ENCODE measurements at regions not wholly inside any gene's neighbourhood (a gene's known extent, or its start where the extent isn't known, plus 50 kb on each side); places are given as distances from the start of the nearest gene placed in this dataset.

DNA sequence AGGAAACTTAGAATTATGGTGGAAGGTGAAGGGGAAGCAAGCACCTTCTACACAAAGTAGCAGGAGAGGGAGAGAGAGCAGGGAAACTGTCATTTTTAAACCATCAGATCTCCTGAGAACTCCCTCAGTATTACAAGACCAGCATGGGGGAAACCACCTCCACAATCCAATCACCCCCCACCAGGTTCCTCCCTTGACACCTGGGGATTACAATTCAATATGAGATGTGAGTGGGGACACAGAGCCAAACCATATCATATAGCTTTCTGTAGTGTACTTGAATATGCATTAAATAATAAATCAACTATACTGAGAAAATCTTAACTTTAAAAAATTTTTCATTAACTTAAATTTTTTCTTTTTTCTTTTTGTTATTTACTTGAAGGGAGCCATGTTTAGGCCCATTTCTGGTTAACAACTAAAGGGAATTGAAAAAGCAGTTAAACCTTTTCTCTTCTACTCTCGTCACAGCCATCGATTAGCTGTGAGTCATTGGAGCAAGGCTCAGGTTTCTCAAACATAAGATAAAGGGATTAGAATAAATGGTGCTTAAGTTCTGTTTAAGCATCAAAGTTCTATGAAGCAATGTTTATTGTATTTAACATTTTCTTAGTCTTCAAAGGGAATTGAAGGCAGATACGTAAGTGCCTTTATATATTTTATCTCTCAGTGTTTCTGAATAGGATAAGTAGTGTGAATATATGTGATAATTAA, 72.2 kb upstream of the DPT start (continued):
- TF ChIP-seq, protein P1, sequence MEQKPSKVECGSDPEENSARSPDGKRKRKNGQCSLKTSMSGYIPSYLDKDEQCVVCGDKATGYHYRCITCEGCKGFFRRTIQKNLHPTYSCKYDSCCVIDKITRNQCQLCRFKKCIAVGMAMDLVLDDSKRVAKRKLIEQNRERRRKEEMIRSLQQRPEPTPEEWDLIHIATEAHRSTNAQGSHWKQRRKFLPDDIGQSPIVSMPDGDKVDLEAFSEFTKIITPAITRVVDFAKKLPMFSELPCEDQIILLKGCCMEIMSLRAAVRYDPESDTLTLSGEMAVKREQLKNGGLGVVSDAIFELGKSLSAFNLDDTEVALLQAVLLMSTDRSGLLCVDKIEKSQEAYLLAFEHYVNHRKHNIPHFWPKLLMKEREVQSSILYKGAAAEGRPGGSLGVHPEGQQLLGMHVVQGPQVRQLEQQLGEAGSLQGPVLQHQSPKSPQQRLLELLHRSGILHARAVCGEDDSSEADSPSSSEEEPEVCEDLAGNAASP (CRISPR knock-in tag; IDR thresholded peaks at IDR 0.05; ENCODE audit: borderline replicate concordance), result peak; percentile 43; the same call in 1 of the 2 replicates
- no peak for TF ChIP-seq GTF3A (CRISPR knock-in tag; conservative IDR thresholded peaks at IDR 0.05)
- TF ChIP-seq, protein P2, sequence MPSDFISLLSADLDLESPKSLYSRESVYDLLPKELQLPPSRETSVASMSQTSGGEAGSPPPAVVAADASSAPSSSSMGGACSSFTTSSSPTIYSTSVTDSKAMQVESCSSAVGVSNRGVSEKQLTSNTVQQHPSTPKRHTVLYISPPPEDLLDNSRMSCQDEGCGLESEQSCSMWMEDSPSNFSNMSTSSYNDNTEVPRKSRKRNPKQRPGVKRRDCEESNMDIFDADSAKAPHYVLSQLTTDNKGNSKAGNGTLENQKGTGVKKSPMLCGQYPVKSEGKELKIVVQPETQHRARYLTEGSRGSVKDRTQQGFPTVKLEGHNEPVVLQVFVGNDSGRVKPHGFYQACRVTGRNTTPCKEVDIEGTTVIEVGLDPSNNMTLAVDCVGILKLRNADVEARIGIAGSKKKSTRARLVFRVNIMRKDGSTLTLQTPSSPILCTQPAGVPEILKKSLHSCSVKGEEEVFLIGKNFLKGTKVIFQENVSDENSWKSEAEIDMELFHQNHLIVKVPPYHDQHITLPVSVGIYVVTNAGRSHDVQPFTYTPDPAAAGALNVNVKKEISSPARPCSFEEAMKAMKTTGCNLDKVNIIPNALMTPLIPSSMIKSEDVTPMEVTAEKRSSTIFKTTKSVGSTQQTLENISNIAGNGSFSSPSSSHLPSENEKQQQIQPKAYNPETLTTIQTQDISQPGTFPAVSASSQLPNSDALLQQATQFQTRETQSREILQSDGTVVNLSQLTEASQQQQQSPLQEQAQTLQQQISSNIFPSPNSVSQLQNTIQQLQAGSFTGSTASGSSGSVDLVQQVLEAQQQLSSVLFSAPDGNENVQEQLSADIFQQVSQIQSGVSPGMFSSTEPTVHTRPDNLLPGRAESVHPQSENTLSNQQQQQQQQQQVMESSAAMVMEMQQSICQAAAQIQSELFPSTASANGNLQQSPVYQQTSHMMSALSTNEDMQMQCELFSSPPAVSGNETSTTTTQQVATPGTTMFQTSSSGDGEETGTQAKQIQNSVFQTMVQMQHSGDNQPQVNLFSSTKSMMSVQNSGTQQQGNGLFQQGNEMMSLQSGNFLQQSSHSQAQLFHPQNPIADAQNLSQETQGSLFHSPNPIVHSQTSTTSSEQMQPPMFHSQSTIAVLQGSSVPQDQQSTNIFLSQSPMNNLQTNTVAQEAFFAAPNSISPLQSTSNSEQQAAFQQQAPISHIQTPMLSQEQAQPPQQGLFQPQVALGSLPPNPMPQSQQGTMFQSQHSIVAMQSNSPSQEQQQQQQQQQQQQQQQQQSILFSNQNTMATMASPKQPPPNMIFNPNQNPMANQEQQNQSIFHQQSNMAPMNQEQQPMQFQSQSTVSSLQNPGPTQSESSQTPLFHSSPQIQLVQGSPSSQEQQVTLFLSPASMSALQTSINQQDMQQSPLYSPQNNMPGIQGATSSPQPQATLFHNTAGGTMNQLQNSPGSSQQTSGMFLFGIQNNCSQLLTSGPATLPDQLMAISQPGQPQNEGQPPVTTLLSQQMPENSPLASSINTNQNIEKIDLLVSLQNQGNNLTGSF (CRISPR knock-in tag; IDR thresholded peaks at IDR 0.05), result no peak
- no peak for TF ChIP-seq DNMT3B (CRISPR knock-in tag; conservative IDR thresholded peaks at IDR 0.05)
- TF ChIP-seq CBX5 (CRISPR knock-in tag; IDR thresholded peaks at IDR 0.05; ENCODE audit: borderline replicate concordance), result no peak
- no peak for TF ChIP-seq TBL1XR1 (IDR thresholded peaks at IDR 0.05; ENCODE audit: borderline replicate concordance, low read length, partially characterized antibody)
- no peak for TF ChIP-seq ATM (IDR thresholded peaks at IDR 0.05; ENCODE audit: borderline replicate concordance)
- TF ChIP-seq HNF4A (CRISPR knock-in tag; IDR thresholded peaks at IDR 0.05), result peak; percentile 91
- no peak for TF ChIP-seq TSC22D2 (CRISPR knock-in tag; IDR thresholded peaks at IDR 0.05; ENCODE audit: borderline replicate concordance)
- TF ChIP-seq GATA4 (IDR thresholded peaks at IDR 0.05; ENCODE audit: borderline replicate concordance, low read depth), result peak; percentile 93; the same call in 1 of the 2 replicates
- TF ChIP-seq NKX3-1 (CRISPR knock-in tag; IDR thresholded peaks at IDR 0.05), result no peak
- TF ChIP-seq, protein P3, sequence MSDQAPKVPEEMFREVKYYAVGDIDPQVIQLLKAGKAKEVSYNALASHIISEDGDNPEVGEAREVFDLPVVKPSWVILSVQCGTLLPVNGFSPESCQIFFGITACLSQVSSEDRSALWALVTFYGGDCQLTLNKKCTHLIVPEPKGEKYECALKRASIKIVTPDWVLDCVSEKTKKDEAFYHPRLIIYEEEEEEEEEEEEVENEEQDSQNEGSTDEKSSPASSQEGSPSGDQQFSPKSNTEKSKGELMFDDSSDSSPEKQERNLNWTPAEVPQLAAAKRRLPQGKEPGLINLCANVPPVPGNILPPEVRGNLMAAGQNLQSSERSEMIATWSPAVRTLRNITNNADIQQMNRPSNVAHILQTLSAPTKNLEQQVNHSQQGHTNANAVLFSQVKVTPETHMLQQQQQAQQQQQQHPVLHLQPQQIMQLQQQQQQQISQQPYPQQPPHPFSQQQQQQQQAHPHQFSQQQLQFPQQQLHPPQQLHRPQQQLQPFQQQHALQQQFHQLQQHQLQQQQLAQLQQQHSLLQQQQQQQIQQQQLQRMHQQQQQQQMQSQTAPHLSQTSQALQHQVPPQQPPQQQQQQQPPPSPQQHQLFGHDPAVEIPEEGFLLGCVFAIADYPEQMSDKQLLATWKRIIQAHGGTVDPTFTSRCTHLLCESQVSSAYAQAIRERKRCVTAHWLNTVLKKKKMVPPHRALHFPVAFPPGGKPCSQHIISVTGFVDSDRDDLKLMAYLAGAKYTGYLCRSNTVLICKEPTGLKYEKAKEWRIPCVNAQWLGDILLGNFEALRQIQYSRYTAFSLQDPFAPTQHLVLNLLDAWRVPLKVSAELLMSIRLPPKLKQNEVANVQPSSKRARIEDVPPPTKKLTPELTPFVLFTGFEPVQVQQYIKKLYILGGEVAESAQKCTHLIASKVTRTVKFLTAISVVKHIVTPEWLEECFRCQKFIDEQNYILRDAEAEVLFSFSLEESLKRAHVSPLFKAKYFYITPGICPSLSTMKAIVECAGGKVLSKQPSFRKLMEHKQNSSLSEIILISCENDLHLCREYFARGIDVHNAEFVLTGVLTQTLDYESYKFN (CRISPR knock-in tag; conservative IDR thresholded peaks at IDR 0.05), result peak; percentile 96
- no peak for TF ChIP-seq ZNF44 (CRISPR knock-in tag; IDR thresholded peaks at IDR 0.05)
- peak; percentile 67 for TF ChIP-seq KAT8 (CRISPR knock-in tag; IDR thresholded peaks at IDR 0.05)
- TF ChIP-seq, protein P4, sequence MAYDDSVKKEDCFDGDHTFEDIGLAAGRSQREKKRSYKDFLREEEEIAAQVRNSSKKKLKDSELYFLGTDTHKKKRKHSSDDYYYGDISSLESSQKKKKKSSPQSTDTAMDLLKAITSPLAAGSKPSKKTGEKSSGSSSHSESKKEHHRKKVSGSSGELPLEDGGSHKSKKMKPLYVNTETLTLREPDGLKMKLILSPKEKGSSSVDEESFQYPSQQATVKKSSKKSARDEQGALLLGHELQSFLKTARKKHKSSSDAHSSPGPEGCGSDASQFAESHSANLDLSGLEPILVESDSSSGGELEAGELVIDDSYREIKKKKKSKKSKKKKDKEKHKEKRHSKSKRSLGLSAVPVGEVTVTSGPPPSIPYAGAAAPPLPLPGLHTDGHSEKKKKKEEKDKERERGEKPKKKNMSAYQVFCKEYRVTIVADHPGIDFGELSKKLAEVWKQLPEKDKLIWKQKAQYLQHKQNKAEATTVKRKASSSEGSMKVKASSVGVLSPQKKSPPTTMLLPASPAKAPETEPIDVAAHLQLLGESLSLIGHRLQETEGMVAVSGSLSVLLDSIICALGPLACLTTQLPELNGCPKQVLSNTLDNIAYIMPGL (CRISPR knock-in tag; IDR thresholded peaks at IDR 0.05; ENCODE audit: borderline replicate concordance in 1 of 2, low read depth in 1 of 2), result 0 out of 4 replicates have a peak, but pooled peaks of 1 of the 2 experiments have one; percentile 20
- TF ChIP-seq ZNF207 (IDR thresholded peaks at IDR 0.05; ENCODE audit: borderline replicate concordance), result no peak
- TF ChIP-seq ZKSCAN8 (CRISPR knock-in tag; IDR thresholded peaks at IDR 0.05; ENCODE audit: borderline replicate concordance), result peak; percentile 68; the same call in 1 of the 2 replicates
